HT1080 (cell line): ENCODE measurements at regions not wholly inside any gene's neighbourhood (a gene's known extent, or its start where the extent isn't known, plus 50 kb on each side); places are given as distances from the start of the nearest gene placed in this dataset.

ENCODE experiments used
- DNase-seq: peaks from one replicate; pipeline ENCODE4 v3.0.0-alpha.2; 2015; ENCODE audit warnings: low read depth

GRCh38 chr1:14098294-14098913 lies 398.4 kb downstream of the PRDM2 start:
- no peak for DNase-seq

- no peak for DNase-seq
These were observed 400.5 kb downstream of the PRDM2 start for GRCh38 chr1:14100444-14100843.

- DNase-seq, result no peak
These were observed 400.9 kb downstream of the PRDM2 start for GRCh38 chr1:14100919-14101318.

GRCh38 chr1:14102180-14102579 lies 402.2 kb downstream of the PRDM2 start:
- DNase-seq, result no peak

- no peak for DNase-seq
These were observed 404.0 kb downstream of the PRDM2 start for GRCh38 chr1:14103878-14104430.

GRCh38 chr1:14106126-14106525 lies 406.1 kb downstream of the PRDM2 start:
- DNase-seq, result no peak

GRCh38 chr1:14106679-14107313 lies 406.8 kb downstream of the PRDM2 start:
- DNase-seq, result no peak

GRCh38 chr1:14108356-14109275 lies 408.6 kb downstream of the PRDM2 start:
- DNase-seq, result no peak

GRCh38 chr1:14109276-14109635 lies 409.3 kb downstream of the PRDM2 start:
- no peak for DNase-seq

- no peak for DNase-seq
These were observed 410.1 kb downstream of the PRDM2 start for GRCh38 chr1:14110040-14110439.

DNA sequence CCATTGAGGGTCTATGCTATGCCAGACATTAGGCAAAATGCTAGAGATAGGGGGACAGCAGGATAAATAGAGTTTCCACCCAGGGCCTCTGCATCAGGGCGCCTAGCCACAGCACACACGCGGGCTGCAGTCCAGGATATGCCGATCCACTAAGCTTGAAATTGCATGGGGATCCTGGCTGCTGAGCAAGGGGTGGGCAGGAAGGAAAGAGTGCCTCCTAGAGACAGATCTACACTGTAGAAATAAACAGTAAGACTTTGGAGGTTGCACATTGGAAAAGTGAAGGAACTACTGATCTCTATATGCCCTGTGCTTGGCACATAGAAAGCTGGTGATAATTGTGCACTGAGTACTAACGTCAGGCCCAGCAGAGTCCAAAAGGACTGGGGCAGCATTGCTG lies 411.1 kb downstream of the PRDM2 start:
- DNase-seq, result no peak

- DNase-seq, result no peak
These were observed 412.6 kb downstream of the PRDM2 start for GRCh38 chr1:14112613-14113012.

DNA sequence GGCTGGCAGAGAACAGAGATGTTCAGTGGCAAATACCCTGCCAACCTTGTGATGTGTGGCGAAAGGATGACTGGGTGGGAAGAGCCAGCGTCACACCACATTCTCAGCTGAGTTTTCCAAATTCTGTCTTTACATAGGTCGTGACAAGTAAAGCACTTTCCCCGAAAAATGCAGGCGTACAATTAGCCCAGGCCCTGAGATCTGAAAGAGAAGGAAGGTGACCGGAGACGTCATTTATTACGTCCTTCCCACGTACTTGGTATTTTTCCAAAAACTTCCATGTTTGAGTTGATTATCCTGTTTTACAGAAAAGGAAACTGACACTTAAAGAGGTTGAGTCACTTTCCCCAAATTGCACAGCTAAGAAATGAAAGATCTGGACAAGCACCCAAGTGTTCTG lies 413.3 kb downstream of the PRDM2 start:
- no peak for DNase-seq

- peak; percentile 12 for DNase-seq
These were observed 414.0 kb downstream of the PRDM2 start for GRCh38 chr1:14113841-14114567.

GRCh38 chr1:14115976-14116375 lies 416.0 kb downstream of the PRDM2 start:
- no peak for DNase-seq

GRCh38 chr1:14117700-14118099 lies 417.7 kb downstream of the PRDM2 start:
- no peak for DNase-seq

DNA sequence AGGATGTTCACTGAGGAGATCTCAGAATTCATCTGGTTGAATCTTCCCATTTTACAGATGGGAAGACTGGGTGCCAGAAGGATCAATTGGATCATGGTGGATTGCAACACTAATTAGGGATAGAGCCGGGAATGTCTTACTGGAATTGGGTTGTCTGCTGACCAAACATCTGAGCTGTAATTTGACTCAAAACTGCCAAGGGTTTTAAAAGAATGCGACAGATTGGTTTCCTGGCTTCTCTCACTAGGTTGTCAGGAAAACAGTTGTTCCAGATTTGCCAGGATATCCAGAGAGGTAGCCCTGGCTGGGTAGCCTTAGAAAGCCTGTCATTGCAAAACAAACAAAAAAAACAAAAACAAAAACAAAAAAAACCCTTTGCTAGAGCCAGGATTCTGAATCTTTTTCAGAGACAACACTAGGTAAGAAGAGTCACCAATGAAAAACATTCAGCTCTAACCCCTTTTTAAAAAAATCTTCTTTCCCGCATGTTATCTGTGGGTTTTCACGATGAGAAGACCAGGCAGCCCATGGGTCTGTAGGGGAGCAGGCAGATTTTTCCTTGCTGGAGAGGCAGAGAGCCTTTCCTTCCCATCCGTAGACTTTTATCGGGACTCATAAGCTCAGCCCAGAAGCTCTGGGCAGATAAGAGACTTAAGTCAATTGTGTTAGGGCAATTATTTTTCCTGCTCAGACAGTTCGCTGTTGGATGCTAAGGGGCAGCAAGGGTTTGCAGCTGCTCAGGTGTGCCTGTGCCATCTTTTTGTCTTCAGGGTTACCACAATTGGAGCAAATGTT lies 418.9 kb downstream of the PRDM2 start:
- no peak for DNase-seq

DNA sequence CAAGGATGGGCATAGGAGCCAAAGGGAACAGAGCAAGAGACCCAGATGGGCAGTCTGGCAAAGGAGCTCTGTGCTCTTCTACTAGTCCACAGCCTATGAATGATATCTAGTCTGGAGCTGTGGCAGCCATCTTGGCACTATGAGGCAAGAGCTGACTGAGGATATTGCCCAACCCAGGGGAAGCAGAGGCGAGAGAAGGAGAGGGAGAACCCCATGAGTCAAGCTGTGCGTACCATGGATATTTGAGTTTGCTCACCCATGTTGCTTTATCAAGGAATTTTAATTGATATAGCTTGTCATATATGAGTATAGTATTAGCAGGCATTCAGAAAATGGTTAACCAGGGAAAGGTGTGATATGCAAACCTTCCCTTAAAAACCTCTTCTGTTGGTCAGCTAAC lies 420.9 kb downstream of the PRDM2 start:
- no peak for DNase-seq

DNA sequence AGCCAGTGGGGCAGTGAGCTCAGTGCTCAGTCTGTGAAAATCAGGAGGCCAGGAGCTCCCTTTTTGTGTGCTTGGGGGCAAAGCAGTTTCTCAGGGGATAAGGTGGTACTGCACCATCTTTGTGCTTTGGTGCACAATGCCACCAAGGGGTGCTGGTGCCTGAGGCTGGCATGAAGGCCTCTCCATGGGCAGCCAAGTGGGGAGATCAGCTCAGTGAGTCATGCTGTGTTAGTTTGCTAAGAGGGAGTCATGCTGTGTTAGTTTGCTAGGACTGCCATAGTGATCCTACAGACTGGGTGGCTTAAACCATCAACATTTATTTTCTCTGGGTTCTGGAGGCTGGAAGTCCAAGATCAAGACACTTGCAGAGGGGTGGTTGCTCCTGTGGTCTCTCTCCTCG lies 428.1 kb downstream of the PRDM2 start:
- no peak for DNase-seq

DNA sequence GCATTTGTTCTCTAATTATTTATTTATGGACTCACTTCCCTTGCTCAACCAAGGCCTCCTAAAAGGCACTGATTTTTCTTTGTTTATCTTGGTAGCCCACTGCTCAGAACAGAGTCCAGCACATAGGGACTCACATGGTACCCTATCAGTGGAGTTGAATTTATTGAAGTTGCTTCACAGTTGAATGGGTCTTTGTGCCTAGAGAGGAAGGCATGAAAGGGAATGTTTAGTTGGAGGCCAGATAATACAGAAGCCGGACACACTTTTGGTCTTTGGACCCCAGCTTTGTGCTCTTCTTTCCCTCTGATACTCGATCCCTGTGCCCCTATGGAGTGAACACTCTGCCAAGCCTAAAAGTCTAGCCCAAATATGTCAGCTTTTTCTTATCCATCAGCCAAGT lies 429.0 kb downstream of the PRDM2 start:
- no peak for DNase-seq

GRCh38 chr1:14135070-14135469 lies 435.1 kb downstream of the PRDM2 start:
- DNase-seq, result no peak
